ENCODE measurements at regions not wholly inside any gene's neighbourhood (a gene's known extent, or its start where the extent isn't known, plus 50 kb on each side); places are given as distances from the start of the nearest gene placed in this dataset.

GRCh38 chr4:127574643-127575042 lies 58.1 kb upstream of the INTU start:
- TF ChIP-seq POLR2A (IDR thresholded peaks at IDR 0.05), result no peak
- TF ChIP-seq EP300 (IDR thresholded peaks at IDR 0.05), result no peak
- TF ChIP-seq CTCF (IDR thresholded peaks at IDR 0.05), result no peak
- Histone ChIP-seq H3K27ac (no peak overlapping the region), H3K9me3 (no peaks in the 10 kb centered on the region), H3K4me1 (ENCODE audit: insufficient read depth) (peaks cover 2% of the 10 kb centered on the region), H3K27me3 (no peaks in the 10 kb centered on the region), H3K36me3 (no peaks in the 10 kb centered on the region), H3K4me3 (no peak overlapping the region)
- DNase-seq, result no peak
- intact Hi-C loops (cut with DNase I), result no loop called here
- WGBS, 3 donors, result 84 to 90% (median 85%) methylated on average over 2 of the region's 2 CpGs

GRCh38 chr4:127575888-127576287 lies 56.9 kb upstream of the INTU start:
- Histone ChIP-seq H3K4me3 (no peak overlapping the region), H3K27me3 (no peaks in the 10 kb centered on the region), H3K4me1 (ENCODE audit: insufficient read depth) (peaks cover 2% of the 10 kb centered on the region), H3K36me3 (no peaks in the 10 kb centered on the region), H3K27ac (no peak overlapping the region), H3K9me3 (no peaks in the 10 kb centered on the region)
- 3 to 16% (median 3%) methylated on average over 2 of the region's 2 CpGs for WGBS, 3 donors
- DNase-seq, result no peak
- no peak for TF ChIP-seq EP300 (IDR thresholded peaks at IDR 0.05)
- no peak for TF ChIP-seq POLR2A (IDR thresholded peaks at IDR 0.05)
- TF ChIP-seq CTCF (IDR thresholded peaks at IDR 0.05), result no peak
- intact Hi-C loops (cut with DNase I), result no loop called here

- Histone ChIP-seq H3K27ac (no peak overlapping the region), H3K4me1 (ENCODE audit: insufficient read depth) (peaks cover 2% of the 10 kb centered on the region), H3K9me3 (no peaks in the 10 kb centered on the region), H3K27me3 (no peaks in the 10 kb centered on the region), H3K4me3 (no peak overlapping the region), H3K36me3 (no peaks in the 10 kb centered on the region)
- TF ChIP-seq EP300 (IDR thresholded peaks at IDR 0.05) (no peak), POLR2A (IDR thresholded peaks at IDR 0.05) (no peak), CTCF (IDR thresholded peaks at IDR 0.05) (no peak)
- DNase-seq, result no peak
- intact Hi-C loops (cut with DNase I), result no loop called here
- WGBS, 3 donors, result 42 to 62% (median 55%) methylated on average over 3 of the region's 3 CpGs
These were observed 54.3 kb upstream of the INTU start for GRCh38 chr4:127578491-127578890.

GRCh38 chr4:127578967-127579366 lies 53.8 kb upstream of the INTU start:
- no peaks in the 10 kb centered on the region for H3K9me3 ChIP-seq
- no peak overlapping the region for H3K27ac ChIP-seq
- TF ChIP-seq CTCF (IDR thresholded peaks at IDR 0.05) (no peak), EP300 (IDR thresholded peaks at IDR 0.05) (no peak), POLR2A (IDR thresholded peaks at IDR 0.05) (no peak)
- no peak for DNase-seq
- H3K36me3 ChIP-seq, result no peaks in the 10 kb centered on the region
- no peak overlapping the region for H3K4me3 ChIP-seq
- H3K27me3 ChIP-seq, result no peaks in the 10 kb centered on the region
- WGBS, 3 donors, result 75 to 93% (median 89%) methylated on average over 7 of the region's 7 CpGs
- H3K4me1 ChIP-seq (ENCODE audit: insufficient read depth), result peaks cover 2% of the 10 kb centered on the region
- intact Hi-C loops (cut with DNase I), result no loop called here

- 94 to 98% (median 95%) methylated on average over 12 of the region's 12 CpGs for WGBS, 3 donors
- no peak for TF ChIP-seq EP300 (IDR thresholded peaks at IDR 0.05)
- no peak for TF ChIP-seq POLR2A (IDR thresholded peaks at IDR 0.05)
- TF ChIP-seq CTCF (IDR thresholded peaks at IDR 0.05), result no peak
- intact Hi-C loops (cut with DNase I), result no loop called here
- Histone ChIP-seq H3K36me3 (no peaks in the 10 kb centered on the region), H3K27ac (no peak overlapping the region), H3K27me3 (no peaks in the 10 kb centered on the region), H3K4me3 (no peak overlapping the region), H3K9me3 (no peaks in the 10 kb centered on the region), H3K4me1 (ENCODE audit: insufficient read depth) (peaks cover 2% of the 10 kb centered on the region)
- DNase-seq, result no peak
These were observed 52.9 kb upstream of the INTU start for GRCh38 chr4:127579821-127580220.
